ENCODE measurements at regions not wholly inside any gene's neighbourhood (a gene's known extent, or its start where the extent isn't known, plus 50 kb on each side); places are given as distances from the start of the nearest gene placed in this dataset.
A peak's percentile ranks its signal among the peaks of the same experiment; 100 is the strongest.

DNA sequence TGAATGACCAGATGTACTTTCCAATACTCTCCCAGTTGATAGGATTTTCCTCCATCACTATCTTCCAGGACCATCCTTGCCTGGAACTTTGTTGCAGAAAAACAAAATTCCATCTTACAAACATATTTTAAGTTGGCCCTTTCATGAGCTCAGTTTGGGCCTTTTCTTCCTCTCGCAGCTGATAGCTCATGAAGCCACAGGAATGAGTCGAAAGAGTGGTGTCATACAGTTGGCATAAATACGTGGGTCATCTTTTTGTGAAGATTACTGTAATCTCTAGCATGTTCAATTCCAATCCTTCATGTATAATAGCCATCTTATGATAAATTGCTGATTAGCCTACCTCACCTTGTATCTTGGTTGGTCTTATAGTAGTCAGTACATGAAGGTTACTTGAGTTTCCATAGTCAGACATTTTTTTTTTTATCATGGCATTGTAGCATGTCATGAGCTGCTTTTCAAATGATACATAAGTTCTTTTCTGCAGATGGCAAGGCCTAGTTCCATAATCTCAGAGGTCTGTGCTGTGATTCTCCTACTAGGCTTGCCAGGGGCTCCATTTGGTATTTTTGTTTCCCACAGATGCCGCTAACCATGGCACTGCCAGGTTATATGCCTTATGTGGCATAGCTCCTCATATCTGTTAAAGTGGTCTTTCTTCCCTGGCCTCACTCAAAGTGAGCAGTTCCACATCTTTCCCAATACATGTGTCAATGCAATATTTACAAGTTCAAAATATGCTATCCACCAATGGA is 380.6 kb upstream of the DCN start:
- no peak for DNase-seq

DNA sequence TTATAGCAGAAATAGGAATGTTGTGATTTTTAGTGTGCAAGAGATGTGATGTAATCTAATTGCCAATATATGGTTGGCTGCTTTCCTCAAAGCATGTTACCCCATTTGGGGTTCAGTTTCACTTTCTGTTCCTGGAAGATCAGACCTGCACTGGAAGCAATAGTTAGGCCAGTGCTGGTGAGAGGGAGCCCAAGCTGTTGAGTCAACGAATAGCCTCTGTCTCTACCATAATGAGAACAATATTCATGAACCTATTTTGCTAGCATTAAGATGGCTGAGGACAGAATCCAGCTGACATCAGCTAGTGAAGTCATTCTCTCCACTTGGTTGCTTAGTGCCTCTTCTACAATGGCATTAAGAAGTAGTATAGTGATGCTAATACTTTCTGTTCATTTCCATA is 379.9 kb upstream of the DCN start:
- DNase-seq: no peak

DNA sequence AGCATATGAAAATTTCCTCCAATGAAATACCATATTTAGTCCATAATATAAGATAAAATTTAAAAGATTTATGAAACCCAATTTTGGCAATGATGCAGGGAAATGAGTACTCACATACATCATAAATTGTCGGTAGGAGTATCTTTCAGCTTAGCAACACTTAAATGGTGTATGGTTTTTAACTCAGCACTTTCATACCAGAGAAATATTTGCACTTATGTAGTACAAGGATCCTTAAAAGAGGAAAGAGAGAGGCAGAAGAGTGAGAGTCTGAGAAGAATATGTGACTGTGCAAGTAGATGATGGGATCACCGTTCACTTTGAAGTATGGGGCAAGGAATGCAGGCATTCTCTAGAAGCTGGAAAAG is 379.3 kb upstream of the DCN start:
- no peak for DNase-seq

DNA sequence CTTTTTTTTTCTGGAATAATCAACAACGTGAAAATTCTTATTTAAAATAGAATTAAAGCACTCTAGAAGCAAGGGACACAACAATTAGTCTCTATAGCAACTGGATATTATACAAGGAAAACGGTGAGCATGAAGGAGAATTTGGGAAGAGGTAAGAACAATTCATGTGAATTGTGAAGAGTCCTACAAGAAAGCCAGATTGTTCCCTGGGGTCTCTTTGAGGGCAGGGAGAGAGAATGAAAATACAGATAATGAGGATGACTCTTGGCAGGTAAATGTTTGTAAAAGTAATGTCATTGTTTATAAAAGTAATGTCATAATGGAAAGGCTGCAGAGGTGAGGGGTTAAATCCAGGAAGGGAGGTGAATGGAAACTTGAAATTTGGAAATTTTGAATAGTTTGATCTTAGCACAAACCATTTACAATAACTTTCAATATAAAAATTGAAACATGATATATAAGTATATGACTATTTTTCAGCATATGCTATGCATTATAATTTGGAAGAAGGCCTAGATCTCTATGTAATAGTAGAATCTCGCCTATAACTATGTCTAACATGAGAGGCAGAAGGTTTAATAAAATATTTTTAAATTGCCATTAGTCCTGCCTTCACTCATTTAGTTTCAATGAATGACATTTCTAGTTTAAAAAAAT is 378.8 kb upstream of the DCN start:
- no peak for DNase-seq

DNA sequence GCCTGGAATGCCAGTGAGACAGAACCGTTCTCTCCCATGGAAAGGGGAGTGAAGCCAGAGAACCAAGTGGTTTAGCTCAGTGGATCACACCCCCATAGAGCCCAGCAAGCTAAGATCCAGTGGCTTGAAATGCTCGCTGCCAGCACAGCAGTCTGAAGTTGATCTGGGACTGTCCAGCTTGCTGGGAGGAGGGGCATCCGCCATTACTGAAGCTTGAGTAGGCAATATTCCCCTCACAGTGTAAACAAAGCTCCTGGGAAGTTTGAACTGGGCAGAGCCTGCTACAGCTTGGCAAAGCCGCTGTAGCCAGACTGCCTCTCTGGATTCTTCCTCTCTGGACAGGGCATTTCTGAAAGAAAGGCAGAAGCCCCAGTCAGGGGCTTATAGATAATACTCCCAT is 374.3 kb upstream of the DCN start:
- no peak for DNase-seq

DNA sequence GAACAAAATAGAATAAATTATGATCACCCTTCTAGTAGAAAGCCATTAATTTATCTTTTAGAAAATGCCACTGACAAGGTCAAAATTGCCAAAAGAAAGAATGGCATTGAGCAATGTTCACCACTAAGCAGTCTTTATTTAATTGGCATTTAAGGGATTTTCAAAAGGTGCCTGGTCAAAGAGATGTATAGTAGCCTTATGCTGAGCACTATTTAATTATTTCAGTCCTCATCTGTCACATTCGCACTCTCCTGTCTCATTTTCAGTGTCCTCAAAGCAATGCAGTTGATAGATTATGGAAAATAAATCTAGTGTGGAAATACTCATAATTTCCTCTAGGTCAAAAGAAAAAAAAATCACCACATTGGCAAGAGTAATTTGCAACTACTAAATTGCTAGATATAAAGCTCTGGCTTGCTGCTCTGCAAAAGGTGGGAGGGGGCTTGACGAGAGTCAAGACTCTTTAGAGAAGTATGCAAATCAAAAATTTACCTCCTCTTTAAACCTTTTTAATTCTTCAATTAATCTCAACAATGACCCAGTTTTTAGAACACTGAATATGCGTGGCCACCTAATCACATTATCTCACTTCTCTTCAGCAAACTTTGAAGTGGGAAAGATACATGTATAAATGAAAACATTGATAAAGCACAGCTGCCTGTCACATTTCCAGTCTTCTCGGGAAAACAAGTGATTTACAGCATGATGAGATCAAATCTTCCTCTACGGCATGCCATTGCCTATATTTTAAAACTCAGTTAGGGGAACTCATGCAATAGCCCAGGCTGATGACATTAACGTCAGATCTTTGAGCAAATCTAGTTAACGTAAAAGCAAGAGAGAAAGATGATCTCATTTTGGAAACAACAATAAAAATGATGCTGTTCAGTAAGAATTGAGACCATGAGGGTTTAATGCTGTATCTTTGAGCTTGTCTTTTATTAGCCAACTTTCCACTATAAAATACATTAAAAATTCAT is 373.1 kb upstream of the DCN start:
- no peak for DNase-seq

DNA sequence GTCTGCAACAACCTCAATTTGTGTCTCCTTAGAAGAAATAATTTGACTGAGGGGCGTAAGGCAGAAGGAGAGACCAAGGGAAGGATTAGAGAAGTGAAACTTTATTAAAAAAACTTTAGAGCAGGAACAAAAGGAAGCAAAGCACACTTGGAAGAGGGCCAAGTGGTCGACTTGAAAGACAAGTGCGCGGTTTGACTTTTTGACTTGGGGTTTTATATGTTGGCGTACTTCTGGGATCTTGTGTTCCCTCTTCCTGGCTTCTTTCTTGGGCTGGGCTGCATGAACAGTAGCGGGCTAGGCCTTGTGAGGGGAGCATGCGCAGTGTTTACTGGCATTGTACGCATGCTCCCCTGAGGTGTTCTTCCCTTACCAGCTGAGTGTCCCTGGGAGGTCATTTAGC is 369.3 kb upstream of the DCN start:
- no peak for DNase-seq

DNA sequence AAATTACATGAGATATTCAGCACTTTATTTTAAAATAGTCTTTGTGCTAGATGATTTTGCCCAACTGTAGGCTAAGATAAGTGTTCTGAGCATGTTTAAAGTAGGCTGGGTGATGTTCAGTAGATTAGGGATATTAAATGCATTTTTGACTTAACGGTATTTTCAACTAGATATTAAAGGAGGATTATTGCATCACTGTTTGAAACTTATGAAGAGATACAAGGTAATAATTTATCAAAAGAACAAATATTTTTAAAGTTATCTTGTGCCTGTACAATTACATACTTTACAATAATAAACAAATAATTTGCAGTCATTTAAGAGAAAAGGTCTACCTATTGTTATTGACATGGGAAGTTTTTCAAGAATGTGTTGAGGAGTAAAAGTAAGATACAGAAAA is 368.6 kb upstream of the DCN start:
- no peak for DNase-seq

DNA sequence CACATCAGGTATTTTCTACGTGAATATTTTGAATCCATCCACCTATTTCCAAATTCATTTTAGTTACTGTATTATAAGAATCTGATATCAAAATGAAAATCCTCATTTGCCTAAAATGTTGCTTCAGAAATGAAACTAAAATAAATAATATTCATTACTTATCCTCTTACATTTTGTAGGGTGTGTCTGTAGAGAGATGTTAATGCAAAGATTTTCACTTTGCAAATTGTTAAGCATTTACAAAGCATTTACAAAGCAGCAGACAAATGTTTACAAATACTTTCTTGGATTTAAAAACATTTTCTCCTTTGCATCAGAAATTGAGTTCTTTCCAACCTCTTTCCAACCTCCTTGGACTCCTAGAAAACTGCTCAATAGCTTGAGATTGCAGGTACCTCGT is 360.0 kb upstream of the DCN start:
- no peak for DNase-seq

DNA sequence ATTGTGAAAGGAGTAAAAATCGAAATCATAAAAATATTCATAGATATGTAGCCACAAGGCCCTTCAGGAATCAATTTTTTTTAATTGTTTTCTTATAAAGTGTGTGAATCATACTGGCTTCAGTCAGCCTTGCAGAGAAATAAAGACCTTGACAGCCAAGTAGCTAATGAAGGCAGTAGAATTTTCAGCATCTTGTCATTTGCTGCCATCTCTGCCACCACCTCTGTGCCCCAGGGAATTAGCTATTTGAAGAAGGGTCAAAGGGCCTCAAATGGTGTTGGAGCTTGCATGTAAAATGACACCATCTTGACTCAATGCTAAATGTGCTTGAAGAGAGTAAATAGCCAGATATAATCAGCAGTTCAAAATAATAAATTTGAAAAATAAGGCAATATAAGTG is 359.4 kb upstream of the DCN start:
- DNase-seq: no peak

DNA sequence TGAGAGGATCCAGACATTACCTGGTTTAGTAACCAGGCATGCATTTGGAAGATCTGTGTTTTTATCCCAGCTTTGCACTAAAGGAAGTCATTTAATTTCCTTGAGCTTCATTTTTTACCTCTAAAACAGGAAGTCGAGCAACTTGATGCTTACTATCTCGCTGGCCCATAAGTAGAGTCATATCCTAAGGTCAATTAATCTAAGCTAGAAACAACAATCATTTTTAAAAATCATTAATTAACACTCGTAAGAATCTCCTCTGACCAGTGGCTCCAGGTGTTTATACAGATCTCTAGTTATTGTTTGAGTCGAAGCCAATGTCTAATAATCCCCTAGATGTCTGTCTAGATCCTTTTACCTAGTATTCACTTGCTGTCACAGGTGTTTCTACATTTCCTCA is 355.8 kb upstream of the DCN start:
- DNase-seq: no peak

DNA sequence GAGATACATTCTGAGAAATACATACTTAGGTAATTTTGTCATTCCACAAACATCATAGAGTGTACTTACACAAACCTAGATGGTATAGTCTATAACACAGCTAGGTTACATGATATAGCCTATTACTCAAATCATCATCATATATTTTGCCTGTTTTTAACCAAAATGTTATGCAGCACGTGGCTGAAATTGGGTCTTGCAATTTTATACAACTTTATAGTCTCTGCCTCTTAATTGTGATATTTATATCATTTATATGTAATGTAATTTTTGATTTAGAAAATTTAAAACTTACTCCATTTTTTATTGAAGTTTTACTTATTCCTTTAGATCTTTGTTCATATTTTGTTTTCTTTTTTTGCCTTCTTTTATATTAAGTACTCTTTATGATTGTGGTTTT is 350.7 kb upstream of the DCN start:
- DNase-seq: no peak

DNA sequence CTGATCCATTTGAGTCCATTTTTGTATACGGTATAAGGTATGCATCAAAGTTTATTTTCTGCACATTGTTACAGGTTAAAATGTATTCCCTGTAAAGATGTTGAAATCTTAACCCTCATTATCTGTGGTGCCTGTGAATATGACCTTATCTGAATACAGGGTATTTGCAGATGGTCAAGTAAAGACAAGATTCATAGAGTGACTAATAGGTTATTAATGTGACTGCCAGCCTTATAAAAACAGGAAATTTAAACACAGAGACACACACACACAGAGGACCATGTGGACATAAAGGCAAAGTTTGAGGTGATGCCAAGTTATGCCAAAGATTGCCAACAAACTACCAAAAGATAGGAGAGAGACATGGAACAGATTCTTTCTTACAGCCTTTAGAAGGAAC is 347.2 kb upstream of the DCN start:
- no peak for DNase-seq

DNA sequence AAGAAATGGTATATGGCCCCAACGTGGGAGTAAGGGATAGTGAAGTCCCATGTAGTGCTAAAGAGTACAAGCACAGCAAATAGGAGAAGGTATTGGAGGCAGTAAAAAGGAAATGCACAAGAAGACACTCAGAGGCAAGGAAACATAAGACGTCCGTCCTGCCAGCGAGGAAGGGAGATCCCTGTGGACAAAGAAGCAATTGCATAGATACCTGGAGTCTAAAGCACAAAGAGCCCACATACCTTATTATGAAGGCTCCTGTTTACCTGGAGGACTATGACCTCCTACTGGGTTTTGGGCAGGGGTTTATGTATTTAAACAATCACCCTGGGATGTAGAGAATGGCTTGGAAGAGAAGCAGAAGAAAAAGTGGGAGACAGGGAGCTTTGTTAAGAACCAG is 341.2 kb upstream of the DCN start:
- no peak for DNase-seq

DNA sequence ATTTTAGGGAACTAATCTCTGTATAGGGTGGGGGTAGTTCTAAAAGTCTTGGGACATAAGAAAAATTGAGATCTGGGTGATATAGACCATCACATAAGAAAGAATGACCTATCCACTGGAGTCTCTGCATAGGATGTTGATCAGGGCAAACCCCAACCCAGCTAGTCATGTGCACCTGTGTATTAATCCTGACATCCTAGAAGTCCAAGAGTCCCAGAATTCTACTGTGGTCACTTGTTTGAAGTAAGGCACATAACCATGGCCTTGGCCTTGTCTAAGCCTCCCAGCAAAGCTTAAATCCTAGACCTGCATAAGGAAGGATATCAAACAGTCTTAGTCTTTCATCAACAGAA is 334.1 kb upstream of the DCN start:
- DNase-seq: no peak

DNA sequence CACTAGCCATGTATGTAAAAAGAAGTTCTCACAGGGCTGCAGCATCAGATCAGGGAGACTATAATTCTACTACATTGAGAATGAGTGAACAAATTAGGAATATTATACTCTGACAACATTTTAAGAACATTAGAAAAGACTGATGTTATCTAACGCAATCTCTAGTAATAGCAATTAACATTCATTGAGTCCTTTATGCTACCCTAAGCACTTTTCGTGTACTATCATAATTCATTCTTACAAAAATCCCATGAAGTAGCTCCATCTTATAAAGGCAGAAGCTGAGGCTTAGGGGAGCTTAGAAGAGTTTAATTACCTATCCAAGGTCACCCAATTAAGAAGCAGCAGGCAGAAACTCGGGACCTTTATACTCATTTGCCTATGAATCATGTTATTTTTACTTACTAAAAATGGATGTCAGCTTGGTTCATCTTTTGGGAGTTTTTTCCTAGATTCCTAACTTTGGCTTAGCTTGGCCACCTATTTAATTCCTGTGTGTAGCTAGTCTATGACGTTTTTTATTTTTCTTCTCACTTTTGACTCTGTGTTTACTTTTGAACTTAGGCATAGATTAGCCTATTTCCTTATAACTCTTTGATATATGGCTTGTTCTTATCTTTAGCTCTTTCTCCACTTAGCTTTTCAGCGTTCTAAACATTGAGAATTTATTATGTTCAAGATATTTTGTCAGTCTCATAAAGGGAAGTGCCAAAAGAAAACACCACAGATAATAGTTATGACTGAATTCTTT is 333.5 kb upstream of the DCN start:
- no peak for DNase-seq

DNA sequence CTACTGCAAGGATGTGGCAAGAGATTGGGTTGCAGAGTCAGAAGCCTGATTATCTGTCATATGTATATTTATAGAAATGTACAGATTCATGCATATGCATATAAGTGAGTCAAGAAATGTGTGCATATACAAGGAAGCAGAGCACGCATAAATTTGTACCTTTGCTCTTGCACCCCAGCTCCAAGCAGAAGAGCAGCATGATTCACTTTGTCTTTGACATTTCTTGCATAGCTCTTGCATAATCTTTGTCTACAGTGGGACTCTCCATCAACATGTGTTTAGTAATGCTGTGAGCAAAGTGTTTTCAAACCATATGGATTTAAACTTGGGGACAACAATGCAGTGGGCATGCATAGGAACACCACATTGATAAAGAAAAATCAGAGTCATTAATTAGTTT is 330.7 kb upstream of the DCN start:
- DNase-seq: no peak

DNA sequence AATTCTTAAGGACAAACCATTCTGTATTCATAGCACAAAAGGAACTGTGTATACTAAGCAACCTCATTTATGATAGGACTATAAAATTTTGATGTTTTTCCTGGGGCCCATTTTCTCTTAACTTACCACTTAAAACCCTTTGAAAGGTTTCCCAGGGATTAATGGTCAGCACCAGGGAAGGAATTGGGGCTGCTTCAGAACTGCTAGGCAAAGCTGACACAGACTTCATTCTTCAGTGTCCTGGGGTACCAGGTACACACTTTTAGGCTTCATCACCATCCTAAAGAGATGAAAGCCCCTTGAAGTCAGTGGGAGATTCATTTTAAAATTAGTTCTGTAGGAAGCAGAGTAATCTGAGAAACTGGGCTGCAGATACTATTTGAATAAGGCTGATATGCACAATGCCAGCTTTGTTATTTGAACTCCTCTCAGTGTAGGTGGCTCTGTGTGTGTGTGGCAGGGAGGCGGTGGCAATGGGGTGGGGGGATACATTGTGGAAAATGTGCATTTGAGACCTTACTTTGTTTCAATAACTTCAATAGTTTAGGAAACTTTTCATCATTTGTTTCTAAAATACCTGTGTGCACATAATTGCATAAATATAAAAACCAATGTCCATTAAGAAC is 329.3 kb upstream of the DCN start:
- DNase-seq: peak; percentile 72

DNA sequence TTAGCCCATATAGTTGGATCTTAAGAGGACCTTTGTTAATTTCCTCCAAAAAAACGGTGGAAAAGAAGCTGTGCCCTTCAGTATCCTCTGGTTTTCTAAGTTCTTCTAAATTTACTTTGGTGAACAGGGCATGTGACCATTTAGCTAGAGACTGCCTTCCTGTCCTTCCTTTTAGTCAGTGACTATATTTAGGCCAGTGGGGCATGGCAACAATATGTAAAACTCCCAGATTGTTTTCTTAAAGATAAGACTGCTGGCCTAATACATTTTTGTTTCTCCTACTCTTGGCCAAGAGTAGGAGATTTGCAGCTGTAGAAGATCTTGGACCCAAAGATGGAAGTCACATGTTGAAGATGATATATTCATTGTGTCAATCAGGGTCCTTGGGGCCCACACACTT is 325.1 kb upstream of the DCN start:
- no peak for DNase-seq

DNA sequence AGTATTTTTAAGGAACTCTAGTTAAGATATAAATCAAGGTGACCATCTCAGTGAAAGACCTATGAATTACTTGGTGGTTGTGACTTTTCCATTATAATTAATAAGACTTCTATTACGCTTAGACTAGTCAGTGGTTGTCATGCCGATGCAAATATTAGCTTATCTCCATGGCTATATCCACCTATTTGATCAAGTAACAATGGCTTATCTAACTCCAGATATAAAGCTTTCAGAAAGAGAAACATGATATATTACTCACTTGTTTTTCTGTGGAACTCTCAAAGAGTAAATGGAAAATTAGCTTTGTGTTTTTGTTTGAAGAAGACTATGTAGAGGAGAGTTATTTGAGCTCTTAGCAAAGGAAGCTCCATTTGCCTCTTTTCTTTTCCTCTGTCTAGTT is 323.8 kb upstream of the DCN start:
- no peak for DNase-seq

DNA sequence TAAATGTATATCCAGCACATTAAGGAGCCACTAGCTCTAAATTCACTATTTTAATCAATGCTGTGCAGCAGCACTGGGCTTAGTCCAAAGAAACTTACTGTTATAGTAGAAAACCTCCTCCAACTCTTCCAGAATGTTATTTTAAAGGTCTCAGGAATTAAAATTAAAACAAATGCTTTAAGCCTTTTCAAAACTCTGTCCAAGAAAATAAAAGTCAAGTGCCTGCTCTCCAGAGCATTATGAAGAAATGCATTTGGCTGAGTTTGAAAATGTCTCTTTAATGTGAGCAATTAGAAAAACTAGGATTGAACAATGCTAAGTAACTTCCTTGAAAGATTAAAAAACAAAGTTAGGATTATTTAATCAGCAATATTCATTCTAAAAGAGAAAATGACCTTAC is 322.4 kb upstream of the DCN start:
- no peak for DNase-seq

DNA sequence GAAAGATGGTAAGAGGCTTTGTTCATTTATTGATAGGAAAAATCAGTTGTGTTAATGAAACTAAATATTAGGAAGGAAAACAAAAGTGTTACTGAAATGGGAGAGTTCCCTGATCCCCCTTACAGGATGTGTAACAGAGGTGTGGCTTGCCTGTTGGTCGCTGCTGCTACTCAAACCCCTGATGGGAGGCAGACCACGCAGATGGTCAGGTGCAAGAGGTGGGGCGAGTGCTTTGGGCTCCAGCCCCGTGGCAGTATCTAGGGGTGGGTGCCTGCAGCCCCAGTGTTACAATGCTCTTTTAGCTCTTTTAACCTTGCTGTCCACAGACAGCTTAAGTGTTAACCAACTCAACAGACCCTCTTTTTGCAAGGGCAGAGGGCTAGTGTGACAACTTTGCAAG is 319.6 kb upstream of the DCN start:
- DNase-seq: no peak

DNA sequence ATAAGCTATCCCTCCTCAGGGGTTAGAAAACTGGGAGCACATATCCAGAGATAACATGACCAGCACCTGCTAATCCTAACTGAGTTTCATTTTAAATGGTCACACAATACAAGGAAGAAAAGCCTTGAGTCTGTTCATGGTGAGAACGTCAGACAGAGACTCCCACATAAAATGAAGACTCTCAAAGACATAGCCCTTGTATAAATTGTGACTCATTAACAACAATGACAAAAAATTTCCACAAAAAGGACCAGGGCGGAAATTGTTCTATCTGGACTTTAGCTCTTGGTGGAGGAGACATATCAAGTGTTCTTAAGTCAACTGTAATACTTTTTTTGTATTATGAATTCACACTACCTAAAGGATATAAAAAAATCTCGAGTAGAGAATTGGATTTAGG is 313.7 kb upstream of the DCN start:
- DNase-seq: no peak
